ENCODE measurements at regions not wholly inside any gene's neighbourhood (a gene's known extent, or its start where the extent isn't known, plus 50 kb on each side); places are given as distances from the start of the nearest gene placed in this dataset.

GRCh38 chr14:101181446-101182313 lies 278.2 kb upstream of the RTL1 start:
- TF ChIP-seq POLR2AphosphoS5 (IDR thresholded peaks at IDR 0.05; ENCODE audit: low read depth, low read length) (no peak), FOXP2 (optimal IDR thresholded peaks at IDR 0.05; ENCODE audit: borderline replicate concordance, extremely low read depth, extremely low read length, insufficient read depth) (no peak), TAF1 (IDR thresholded peaks at IDR 0.05; ENCODE audit: borderline replicate concordance, insufficient read depth, low read length) (no peak), SIN3A (IDR thresholded peaks at IDR 0.05; ENCODE audit: borderline replicate concordance, insufficient read depth, low read length) (no peak)
- TF ChIP-seq, protein P1, sequence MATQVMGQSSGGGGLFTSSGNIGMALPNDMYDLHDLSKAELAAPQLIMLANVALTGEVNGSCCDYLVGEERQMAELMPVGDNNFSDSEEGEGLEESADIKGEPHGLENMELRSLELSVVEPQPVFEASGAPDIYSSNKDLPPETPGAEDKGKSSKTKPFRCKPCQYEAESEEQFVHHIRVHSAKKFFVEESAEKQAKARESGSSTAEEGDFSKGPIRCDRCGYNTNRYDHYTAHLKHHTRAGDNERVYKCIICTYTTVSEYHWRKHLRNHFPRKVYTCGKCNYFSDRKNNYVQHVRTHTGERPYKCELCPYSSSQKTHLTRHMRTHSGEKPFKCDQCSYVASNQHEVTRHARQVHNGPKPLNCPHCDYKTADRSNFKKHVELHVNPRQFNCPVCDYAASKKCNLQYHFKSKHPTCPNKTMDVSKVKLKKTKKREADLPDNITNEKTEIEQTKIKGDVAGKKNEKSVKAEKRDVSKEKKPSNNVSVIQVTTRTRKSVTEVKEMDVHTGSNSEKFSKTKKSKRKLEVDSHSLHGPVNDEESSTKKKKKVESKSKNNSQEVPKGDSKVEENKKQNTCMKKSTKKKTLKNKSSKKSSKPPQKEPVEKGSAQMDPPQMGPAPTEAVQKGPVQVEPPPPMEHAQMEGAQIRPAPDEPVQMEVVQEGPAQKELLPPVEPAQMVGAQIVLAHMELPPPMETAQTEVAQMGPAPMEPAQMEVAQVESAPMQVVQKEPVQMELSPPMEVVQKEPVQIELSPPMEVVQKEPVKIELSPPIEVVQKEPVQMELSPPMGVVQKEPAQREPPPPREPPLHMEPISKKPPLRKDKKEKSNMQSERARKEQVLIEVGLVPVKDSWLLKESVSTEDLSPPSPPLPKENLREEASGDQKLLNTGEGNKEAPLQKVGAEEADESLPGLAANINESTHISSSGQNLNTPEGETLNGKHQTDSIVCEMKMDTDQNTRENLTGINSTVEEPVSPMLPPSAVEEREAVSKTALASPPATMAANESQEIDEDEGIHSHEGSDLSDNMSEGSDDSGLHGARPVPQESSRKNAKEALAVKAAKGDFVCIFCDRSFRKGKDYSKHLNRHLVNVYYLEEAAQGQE (IDR thresholded peaks at IDR 0.05; ENCODE audit: insufficient read depth in 1 of 2, low read depth in 2 of 2, low read length in 2 of 2) = no peak

- TF ChIP-seq, protein P1 (IDR thresholded peaks at IDR 0.05; ENCODE audit: insufficient read depth in 1 of 2, low read depth in 2 of 2, low read length in 2 of 2) = no peak
- TF ChIP-seq TAF1 (IDR thresholded peaks at IDR 0.05; ENCODE audit: borderline replicate concordance, insufficient read depth, low read length) (no peak), FOXP2 (optimal IDR thresholded peaks at IDR 0.05; ENCODE audit: borderline replicate concordance, extremely low read depth, extremely low read length, insufficient read depth) (no peak), POLR2AphosphoS5 (IDR thresholded peaks at IDR 0.05; ENCODE audit: low read depth, low read length) (no peak), SIN3A (IDR thresholded peaks at IDR 0.05; ENCODE audit: borderline replicate concordance, insufficient read depth, low read length) (no peak)
These were observed 279.0 kb upstream of the RTL1 start for GRCh38 chr14:101182476-101182875.

DNA sequence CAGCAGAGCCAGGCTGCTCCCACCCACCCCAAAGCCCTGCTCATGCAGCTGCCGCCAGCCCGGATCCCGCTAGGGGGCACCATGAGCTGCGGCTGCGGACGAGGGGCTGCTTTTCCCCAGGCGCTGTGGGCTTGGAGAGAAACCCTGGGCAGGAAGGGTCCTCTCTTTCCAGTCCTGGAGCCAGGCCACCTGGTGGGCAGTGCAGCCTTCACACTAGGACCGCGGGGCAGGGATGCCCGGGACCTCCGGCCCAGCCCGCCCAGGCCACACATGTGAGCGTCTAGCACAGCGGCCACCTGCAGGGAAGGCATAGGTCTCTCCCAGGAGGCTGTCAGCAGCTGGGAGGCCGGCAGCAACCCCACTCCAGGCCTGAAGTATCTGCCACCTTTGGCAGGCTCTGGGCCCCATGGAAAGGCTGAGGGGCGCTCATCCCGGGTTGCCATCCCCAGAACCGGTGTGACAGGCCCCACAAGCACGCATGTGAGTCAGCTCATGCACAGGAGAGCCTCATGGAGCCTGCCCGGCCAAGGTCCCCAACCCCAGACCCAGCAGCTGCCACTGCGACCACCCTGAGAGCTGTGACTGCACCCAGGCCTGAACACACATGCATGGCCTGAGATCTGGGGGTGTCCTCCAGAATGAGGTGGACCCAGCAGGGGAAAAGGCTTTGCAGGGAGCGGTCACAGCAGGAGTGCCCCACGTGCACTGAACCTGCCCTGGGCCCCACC lies 280.0 kb upstream of the RTL1 start:
- no peak for TF ChIP-seq POLR2AphosphoS5 (IDR thresholded peaks at IDR 0.05; ENCODE audit: low read depth, low read length)
- TF ChIP-seq SIN3A (IDR thresholded peaks at IDR 0.05; ENCODE audit: borderline replicate concordance, insufficient read depth, low read length) = no peak
- TF ChIP-seq FOXP2 (optimal IDR thresholded peaks at IDR 0.05; ENCODE audit: borderline replicate concordance, extremely low read depth, extremely low read length, insufficient read depth) = no peak
- TF ChIP-seq TAF1 (IDR thresholded peaks at IDR 0.05; ENCODE audit: borderline replicate concordance, insufficient read depth, low read length) = no peak
- TF ChIP-seq, protein P1 (IDR thresholded peaks at IDR 0.05; ENCODE audit: insufficient read depth in 1 of 2, low read depth in 2 of 2, low read length in 2 of 2) = no peak

- TF ChIP-seq FOXP2 (optimal IDR thresholded peaks at IDR 0.05; ENCODE audit: borderline replicate concordance, extremely low read depth, extremely low read length, insufficient read depth) (no peak), SIN3A (IDR thresholded peaks at IDR 0.05; ENCODE audit: borderline replicate concordance, insufficient read depth, low read length) (no peak), POLR2AphosphoS5 (IDR thresholded peaks at IDR 0.05; ENCODE audit: low read depth, low read length) (no peak), TAF1 (IDR thresholded peaks at IDR 0.05; ENCODE audit: borderline replicate concordance, insufficient read depth, low read length) (no peak)
- TF ChIP-seq, protein P1 (IDR thresholded peaks at IDR 0.05; ENCODE audit: insufficient read depth in 1 of 2, low read depth in 2 of 2, low read length in 2 of 2) = no peak
These were observed 280.6 kb upstream of the RTL1 start for GRCh38 chr14:101184104-101184455.

Data from PFSK-1 (cell line).